Daoy (cell line): ENCODE measurements at regions not wholly inside any gene's neighbourhood (a gene's known extent, or its start where the extent isn't known, plus 50 kb on each side); places are given as distances from the start of the nearest gene placed in this dataset.
A peak's percentile ranks its signal among the peaks of the same experiment; 100 is the strongest.
"Not testable (repeated sequence)": the region's sequence is repeated elsewhere in the genome, so short reads cannot be mapped to it uniquely, and the experiment has no call there.

Source experiments
- DNase-seq: peaks from one replicate; pipeline ENCODE4 v3.0.0-alpha.2; 2015; ENCODE audit warnings: low read depth

DNA sequence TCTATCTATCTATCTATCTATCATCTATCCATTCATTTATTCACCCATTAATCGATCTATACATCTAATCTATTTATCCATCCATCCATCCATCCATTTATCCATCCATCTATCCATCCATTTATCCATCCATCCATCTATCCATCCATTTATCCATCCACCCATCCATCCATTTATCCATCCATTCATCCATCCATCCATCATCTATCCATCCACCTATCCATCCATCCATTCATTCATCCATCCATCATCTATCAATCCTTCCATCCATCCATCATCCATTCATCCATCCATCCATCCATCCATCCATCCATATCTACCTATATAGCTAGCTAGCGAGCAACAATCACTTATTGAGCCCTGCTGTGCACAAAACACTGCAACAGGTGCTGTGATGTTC, 953.1 kb upstream of the ZNF722 start:
- DNase-seq: no peak

DNA sequence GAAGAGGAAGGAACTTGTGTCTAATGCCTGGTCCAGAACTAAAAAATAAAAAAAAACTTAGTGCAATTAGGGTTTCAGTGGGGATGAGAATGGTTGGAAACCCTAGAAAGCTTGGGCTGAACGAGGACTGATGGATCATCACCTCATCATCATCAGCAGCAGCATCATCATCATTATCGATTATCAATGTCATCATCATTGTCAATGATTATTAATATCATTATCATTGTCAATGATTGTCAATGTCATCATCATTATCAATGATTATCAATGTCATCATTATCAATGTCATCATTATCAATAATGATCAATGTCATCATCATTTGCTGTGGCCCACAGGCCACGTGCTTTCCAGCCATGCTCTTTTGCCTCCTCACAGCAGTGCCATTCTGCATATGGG, 952.0 kb upstream of the ZNF722 start:
- no peak for DNase-seq

DNA sequence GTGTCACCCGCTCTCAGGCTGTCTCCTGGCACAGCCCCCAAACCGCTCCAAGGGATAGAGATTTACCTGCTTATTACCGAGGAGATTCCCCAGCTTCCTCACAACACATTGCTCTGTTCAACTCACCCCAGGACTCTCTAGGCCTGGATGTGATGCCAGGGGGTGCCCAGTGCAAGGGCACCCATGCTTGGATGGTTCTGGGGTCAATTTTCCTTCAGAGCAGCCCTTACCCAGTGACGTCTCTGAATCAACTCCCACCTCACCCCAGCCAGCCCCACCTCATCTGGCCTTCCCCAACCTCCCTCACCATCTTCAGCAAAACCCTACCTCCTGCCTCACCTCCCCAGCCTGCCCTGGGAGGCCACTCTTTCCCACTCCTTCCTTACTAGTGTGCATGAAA, 951.6 kb upstream of the ZNF722 start:
- no peak for DNase-seq

DNA sequence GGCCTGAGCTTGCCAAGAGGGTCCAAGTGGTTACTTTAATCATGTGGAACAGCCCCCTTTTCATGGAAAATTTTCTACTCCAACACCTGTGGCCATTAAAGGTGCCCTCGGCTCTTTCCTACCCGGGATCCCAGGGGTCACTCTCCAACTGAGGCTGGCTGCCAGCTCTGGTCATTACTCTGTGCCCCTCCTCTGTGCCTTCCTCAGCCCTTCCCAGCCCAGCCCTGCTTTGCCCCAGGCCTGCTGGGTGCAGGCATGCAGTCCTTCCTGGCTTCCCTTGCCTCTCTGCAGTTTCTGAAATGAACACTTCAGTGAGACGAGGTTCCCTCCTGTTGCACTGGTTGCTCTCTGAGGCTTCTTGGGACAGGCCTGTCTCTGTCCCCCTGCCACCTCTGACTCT, 951.1 kb upstream of the ZNF722 start:
- no peak for DNase-seq

DNA sequence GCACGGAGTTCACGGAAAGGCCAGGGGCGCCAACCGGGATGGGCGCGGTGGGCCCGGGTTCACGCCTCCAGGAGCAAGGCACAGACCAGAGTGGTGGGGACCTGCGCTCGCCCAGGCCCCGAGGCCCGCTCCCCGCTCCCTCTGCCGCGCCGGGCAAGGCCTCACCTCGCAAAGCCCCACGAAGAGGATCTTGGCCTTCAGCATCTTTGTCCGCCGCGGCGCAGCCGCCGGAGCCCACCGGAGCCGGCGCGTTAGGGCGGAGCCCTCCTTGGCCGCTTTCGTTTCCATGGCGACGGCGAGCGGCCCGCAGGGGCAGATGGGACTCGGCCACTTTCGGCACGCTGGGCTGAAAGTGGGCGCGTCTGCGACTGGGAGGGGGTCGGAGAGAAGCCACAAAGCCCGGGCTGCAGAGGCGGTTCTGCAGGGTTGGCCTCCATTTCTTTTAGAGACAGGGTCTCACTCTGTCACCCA, 944.4 kb upstream of the ZNF722 start:
- DNase-seq: no peak

DNA sequence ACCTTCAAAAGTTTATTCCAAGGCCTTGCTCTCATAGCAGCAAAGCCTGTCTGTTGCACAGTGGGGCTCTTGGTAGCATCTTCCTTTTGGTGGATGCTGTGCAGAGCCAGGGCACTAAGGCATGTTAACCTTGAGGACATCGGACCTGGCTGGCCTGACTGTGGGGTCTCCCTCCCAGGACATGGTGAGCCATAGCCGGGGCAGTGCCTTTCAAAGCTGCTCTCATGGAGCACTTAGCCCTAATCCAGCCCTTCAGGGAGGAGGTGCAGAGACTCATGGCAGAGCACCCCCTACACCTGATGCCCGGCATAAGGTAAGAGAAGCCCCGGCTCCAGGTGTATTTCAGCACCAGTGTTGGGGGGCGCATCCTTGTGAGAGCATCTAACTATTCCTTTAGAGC, 941.4 kb upstream of the ZNF722 start:
- no peak for DNase-seq

DNA sequence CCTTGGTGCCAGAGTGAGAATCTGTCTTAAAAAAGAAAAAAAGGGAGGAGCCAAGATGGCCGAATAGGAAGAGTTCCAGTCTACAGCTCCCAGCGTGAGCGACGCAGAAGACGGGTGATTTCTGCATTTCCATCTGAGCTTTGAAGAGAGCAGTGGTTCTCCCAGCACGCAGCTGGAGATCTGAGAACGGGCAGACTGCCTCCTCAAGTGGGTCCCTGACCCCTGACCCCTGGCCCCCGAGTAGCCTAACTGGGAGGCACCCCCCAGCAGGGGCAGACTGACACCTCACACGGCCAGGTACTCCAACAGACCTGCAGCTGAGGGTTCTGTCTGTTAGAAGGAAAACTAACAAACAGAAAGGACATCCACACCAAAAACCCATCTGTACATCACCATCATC, 937.9 kb upstream of the ZNF722 start:
- DNase-seq: not testable (repeated sequence)

DNA sequence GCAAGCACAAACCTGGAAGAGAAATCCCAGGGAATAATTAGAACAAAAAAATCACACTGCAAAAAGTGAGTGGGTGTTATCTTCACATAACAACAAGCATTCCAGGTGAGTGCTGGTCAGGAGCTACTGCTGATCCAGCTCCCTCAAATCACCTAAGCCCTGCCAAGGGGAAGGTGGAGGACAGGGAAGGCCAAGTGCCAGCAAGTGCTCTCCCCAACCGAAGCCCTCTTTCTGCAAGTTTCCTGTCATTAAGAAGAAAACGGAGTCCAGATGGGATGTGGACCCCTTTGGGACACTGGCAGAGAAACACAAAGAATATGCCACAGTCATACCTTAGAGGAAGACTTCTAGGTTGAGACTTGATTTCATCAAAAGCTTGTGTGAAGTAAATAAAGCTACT, 933.0 kb upstream of the ZNF722 start:
- DNase-seq: no peak

DNA sequence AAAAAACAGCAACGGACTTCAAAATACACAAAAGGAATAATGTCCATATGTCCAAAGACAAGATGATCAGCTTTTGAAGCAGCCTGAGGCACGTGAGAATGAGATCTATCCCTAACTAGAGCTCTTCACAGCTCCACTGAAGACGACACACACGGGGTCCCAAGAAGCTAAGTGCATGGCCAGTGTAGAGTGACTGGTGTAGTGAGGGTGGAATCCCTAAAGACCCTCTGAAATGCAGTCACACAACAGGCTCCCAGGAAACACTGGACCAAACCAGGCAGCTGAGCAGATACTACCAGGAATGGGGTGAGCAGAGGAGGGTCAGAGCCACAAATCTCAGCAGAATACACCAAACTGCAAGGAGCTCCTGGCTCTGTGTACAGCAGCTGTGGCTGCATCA, 932.4 kb upstream of the ZNF722 start:
- not testable (repeated sequence) for DNase-seq

DNA sequence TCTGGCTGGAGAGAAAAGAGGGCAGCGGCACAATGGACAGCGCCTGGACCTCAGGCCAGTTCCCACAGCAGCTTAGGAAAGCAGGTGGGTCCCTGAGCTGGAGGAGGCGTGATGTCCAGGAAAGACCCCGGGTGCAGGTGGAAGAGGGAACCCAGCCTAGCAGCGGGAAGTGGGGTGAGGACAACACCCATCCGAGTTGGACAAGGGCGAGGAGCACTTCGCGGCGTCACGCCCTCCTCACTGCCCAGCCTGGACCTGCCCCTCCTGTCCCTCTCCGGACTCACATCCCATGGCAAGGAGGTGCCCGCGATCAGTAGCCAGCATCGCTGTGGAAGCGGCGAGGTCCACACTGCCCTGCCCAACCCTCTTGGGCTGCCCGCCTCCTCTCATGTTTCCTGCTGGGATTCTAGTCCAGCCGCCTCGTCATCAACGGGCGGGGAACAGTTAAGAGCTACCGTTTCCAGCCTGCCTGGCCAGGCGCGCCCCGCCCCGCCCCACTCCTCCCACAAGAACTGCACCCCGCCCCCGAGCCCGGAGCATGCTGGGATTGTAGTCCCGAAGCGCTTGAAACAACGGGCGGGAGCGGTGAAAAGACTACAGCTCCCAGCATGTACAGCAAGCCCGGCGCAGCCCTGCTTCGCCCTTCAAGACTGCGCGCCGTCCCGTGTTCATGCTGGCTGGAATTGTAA, 930.6 kb upstream of the ZNF722 start:
- peak; percentile 15 for DNase-seq

DNA sequence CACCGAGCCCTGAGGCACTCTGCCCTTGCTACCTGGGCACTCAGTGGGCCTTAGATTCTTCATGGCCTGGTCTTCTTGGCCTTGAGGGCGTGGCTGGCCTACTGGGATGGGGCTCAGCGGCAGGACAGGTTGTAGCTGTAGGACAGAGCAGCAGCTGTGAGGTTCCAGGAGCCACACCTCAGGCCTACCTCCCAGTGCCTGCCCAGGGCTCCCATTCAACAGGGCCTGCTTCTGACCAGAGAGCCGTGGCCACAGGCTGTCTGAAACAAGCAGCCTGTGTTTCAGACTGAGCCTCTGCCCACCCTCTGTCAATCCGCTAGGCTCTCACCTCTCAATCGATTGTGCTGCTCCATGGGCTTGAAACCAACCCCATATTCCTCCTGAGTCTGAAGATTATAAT, 928.0 kb upstream of the ZNF722 start:
- DNase-seq: no peak

DNA sequence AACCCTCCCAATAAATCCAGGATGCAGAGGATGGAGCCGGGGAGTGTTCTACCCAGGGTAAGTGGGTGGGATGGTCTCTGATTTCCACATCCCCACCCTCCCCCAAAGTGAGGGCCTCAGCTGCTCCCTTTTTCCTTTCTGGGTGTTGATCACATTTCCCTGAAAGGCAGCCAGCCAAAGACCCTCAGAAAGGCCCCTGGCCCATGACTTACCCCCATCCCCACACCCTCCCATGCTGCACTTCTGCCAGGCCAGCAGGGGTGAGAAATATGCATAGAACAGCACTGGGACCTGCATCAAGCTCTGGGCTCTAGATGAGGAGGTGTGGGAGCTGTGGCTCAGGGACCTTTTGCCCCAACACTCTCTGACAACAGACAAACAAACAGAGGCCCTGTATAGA, 927.3 kb upstream of the ZNF722 start:
- no peak for DNase-seq

DNA sequence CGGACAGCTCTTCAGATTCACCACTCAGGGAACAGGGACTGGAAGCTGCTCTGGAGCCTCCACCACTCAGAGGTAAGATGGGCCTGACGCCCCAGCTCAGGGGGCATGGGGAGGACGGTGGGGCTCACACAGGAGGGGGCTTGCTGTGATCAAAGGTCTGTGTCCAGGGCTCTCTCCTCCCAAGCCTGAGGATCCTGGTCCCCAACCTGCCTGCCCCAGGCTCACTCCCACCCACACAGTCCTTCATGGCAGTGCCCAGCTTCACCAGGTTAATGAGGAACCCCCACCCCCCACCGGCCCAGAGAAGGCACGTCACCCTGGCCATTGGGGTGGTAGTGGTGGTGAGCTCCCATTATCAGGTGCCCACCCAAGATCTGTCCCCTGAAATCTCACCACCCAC, 926.7 kb upstream of the ZNF722 start:
- no peak for DNase-seq

DNA sequence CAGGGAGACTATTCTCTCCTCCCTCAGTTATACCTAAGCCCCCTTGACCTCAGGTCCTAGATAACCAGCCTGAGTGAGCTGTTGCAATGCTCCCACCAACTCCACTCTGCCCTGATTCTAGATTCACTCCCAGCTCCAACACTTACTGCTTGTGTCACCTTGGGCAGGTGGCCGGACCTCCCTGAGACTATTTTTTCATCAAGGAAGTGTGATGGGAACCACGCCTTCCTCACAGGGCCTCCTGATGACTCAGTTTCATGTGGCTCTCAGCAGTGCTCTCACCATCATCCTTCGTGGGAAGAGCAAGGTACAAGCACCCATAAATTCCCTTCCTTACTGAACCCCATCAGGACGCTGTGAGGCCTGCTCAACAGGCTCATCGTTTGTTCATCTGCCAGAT, 925.8 kb upstream of the ZNF722 start:
- DNase-seq: no peak

DNA sequence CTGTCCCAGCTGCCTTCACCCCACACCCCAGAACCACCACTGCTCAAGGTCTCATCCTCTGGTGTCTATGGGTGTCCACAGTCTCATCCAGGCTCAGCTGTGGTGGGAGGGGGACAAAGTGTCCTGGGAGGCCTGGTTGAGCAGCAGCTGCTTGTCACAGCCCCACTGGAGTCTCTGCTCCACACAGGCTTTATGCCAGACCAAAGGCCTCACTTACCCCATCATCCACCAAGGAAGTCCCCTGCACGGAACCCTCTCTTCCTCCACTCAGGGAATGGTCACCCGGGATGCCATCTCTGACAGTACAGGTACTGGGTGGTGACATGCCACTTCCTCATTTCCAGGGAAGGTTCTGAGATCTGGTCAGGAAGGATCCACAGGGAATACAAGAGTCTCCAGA, 925.4 kb upstream of the ZNF722 start:
- DNase-seq: no peak

DNA sequence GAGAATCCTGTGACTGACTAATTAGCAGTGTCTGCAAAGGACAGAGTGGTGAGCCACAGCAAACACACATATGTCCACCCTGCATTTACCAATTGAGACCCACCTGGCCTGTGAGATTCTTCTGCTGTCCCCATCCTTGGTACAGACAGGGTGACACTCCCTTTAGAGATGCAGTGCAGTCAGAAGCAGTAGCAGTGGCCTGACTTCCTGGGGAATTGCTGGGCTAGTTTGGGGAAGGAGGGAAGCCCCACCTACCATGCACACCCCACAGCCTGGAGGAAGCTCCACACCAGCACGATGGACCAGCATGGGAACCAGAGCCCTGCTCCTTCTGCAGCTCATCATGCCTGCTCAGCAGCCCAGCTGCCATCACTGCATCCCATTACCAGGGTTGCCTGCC, 924.9 kb upstream of the ZNF722 start:
- no peak for DNase-seq

DNA sequence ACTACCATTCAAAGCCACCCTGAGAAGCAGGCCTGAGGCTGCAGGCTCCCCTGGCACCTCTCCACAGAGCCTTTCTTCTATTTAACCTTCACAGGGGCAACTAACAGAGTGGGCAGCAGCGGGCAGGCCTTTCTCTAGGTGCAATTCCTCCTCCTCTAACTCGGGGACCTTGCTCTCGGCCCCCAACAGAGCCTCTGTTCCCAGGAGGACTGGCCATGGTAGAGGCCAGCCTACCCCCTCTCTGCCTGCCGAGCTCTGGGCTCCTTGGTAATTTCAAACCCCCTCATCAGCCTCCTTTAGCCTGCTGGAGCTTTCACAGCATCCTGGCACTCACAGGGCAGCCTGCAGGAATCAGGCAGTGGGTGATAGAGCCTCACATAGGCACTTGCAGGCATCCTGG, 920.8 kb upstream of the ZNF722 start:
- no peak for DNase-seq

DNA sequence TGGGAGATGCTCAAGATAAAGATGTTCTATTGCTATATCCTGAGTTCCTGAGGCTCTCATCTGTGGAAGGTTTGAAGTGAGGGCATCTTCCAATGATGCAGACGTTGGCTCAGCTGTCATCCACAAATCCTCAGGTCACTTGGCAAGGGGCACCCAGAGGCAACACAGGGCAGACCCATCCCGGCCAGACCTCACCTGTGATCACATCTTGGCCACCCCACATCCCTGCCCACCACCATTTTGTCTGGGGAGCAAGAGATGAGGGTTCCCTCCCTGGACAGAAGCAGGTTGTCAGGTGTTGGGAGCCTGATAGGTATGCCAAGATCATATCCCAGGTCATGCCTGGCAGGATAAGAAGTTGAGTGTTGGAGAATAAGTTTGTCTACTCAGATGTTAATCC, 918.2 kb upstream of the ZNF722 start:
- no peak for DNase-seq

DNA sequence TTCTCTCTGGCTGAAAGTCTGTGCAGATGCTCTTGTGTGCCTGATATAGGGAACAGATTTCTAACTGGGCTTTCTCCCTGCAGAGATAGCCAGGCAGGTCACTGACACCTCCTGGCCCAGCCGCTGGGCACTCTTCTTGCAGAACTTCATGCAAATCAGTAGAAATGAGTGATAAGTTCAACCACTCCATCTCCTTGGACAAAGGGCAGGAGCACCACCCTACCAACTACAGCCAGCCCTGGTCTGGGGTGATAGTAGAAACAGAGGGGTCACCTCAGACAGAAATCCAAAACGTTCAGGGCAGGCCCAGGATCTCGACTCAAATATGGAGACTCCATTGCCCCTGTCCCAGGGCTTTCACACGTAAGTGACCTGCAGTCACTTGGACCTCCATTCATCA, 917.8 kb upstream of the ZNF722 start:
- no peak for DNase-seq

DNA sequence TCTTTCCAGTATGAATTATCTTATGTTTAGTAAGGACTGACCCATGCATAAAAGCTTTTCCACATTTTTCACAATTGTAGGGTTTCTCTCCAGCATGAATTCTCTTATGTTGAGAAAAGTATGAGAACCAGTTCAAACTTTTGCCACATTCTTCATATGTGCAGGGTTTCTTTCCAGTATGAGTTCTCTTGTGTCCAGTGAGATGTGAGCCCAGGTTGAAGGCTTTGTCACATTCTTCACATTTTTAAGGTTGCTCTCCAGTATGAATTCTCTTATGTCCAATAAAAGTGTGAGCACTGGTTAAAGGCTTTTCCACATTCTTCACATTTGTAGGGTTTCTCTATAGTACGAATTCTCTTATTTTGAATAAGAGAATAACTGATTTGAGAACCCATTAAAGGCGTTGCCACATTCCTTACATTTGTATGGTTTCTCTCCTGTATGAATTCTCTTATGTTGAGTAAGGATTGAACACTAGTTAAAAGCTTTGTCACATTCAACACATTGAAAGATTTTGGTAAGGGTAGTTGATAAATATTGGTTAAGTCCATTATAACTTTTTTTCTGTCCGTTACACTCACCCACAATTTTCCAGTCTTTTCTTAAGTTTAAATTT, 911.0 kb upstream of the ZNF722 start:
- DNase-seq: no peak

DNA sequence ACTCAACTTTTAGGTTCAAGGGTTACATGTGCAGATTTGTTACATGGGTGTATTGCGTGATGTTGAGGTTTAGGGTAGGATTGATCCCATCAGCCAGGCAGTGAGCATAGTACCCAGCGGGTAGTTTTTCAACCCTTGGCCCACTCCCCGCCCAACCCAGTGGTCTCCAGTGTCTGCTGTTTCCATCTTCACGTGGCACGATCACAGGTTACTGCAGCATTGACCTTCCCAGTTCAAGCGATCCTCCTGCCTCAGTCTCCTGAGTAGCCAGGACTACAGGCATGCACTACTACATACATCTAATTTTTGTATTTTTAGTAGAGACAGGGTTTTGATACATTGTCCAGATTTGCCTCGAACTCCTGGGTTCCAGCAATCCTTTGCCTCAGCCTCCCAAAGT, 905.7 kb upstream of the ZNF722 start:
- DNase-seq: no peak

DNA sequence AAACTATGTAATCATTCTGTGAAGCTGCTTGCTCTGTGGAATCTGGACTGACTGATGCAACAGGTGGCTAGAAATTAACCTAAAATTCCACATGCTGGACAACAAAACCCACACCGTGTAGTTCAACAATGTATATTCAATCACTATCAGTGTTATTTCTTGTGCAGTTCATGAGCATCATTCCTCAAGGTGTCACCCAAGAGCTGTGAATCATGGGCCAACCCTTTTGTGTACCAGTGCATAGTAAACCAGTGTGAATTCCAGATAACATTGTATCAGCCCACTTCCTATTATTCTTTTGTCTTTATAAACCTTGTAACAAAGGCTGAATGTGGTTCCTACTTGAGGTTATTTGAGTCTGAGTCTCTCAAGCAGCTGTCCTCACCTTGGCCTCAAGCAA, 905.2 kb upstream of the ZNF722 start:
- no peak for DNase-seq

DNA sequence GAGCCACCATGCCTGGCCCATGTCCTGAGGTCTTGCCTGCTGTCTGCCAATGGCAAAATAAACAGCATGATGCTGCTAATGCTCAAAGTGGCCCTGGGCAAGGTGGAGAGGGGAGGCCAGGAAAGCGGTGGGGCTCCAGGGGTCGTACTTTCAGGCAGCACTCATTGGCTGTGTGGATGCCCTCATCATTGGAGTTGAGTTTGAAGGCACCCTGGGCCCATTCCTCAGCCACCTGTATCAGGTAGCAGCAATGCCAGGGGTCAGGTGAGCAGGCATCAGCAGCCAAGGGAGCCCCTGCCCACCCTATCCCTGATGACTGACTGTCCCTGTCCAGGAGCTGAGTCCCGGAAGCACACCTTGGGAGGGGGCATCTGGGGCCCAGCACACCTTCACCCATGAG, 902.5 kb upstream of the ZNF722 start:
- DNase-seq: no peak

DNA sequence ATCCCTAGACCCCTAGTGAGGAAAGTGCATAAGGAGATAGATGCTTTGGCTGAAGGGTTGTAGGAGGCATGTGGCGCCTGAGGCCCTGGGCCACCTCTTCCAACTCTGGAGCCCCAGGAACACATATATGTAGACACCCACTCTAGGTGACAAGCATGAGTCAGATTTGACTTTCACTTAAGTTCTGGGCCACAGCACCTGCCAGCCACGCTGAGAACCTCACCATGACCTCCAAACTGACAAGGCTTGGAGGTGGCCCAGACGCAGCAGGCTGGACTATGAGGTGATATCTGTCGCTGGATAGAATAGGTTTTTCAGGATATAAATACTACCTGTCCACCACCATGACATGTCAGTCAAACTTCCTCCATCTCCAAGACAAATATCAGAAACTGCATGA, 894.0 kb upstream of the ZNF722 start:
- no peak for DNase-seq
